GM21390 (cell line): ENCODE measurements at regions not wholly inside any gene's neighbourhood (a gene's known extent, or its start where the extent isn't known, plus 50 kb on each side); places are given as distances from the start of the nearest gene placed in this dataset.
"Not testable (repeated sequence)": the region's sequence is repeated elsewhere in the genome, so short reads cannot be mapped to it uniquely, and the experiment has no call there.

Experiments used
- ATAC-seq: cut with Tn5 transposase; IDR thresholded peaks from one replicate; pipeline ENCODE4 v1.9.1; 2021; ENCODE audit not compliant: unreplicated experiment

- ATAC-seq: not testable (repeated sequence)
Observed at GRCh38 chr5:122515210-122515609, 203.2 kb downstream of the SNCAIP start.

GRCh38 chr5:122515709-122516431 lies 203.8 kb downstream of the SNCAIP start:
- peak; percentile 85 for ATAC-seq

GRCh38 chr5:122516432-122516743 lies 204.4 kb downstream of the SNCAIP start:
- ATAC-seq: no peak

GRCh38 chr5:122517091-122517490 lies 205.1 kb downstream of the SNCAIP start:
- no peak for ATAC-seq

- no peak for ATAC-seq
Observed at GRCh38 chr5:122523776-122524175, 211.7 kb downstream of the SNCAIP start.

GRCh38 chr5:122527547-122527946 lies 215.5 kb downstream of the SNCAIP start:
- no peak for ATAC-seq

GRCh38 chr5:122532035-122532434 lies 220.0 kb downstream of the SNCAIP start:
- ATAC-seq: no peak

GRCh38 chr5:122533825-122534224 lies 221.8 kb downstream of the SNCAIP start:
- ATAC-seq: no peak

GRCh38 chr5:122534829-122535228 lies 222.8 kb downstream of the SNCAIP start:
- ATAC-seq: no peak

GRCh38 chr5:122541388-122541787 lies 229.4 kb downstream of the SNCAIP start:
- ATAC-seq: no peak

GRCh38 chr5:122545986-122546385 lies 228.9 kb upstream of the SNX2 start:
- ATAC-seq: no peak

- no peak for ATAC-seq
Observed at GRCh38 chr5:122547219-122547618, 227.7 kb upstream of the SNX2 start.

GRCh38 chr5:122547669-122548068 lies 227.2 kb upstream of the SNX2 start:
- no peak for ATAC-seq

- ATAC-seq: no peak
Observed at GRCh38 chr5:122559676-122560075, 215.2 kb upstream of the SNX2 start.

- ATAC-seq: no peak
Observed at GRCh38 chr5:122561209-122561608, 213.7 kb upstream of the SNX2 start.

- no peak for ATAC-seq
Observed at GRCh38 chr5:122565331-122565730, 209.5 kb upstream of the SNX2 start.

- ATAC-seq: no peak
Observed at GRCh38 chr5:122576256-122577016, 198.4 kb upstream of the SNX2 start.

- no peak for ATAC-seq
Observed at GRCh38 chr5:122581629-122582028, 193.3 kb upstream of the SNX2 start.

- no peak for ATAC-seq
Observed at GRCh38 chr5:122584411-122585300, 190.2 kb upstream of the SNX2 start.

- no peak for ATAC-seq
Observed at GRCh38 chr5:122585371-122585770, 189.5 kb upstream of the SNX2 start.

- no peak for ATAC-seq
Observed at GRCh38 chr5:122586351-122586750, 188.5 kb upstream of the SNX2 start.

- ATAC-seq: no peak
Observed at GRCh38 chr5:122591828-122592227, 183.1 kb upstream of the SNX2 start.
